IPS-NIHi7 (cell line): ENCODE measurements at regions not wholly inside any gene's neighbourhood (a gene's known extent, or its start where the extent isn't known, plus 50 kb on each side); places are given as distances from the start of the nearest gene placed in this dataset.
"Not testable (repeated sequence)": the region's sequence is repeated elsewhere in the genome, so short reads cannot be mapped to it uniquely, and the experiment has no call there.

Source experiments
- DNase-seq: peaks from one replicate; pipeline ENCODE4 v3.0.0; 2012; ENCODE audit warnings: mixed read lengths; ENCODE audit errors: extremely low spot score

GRCh38 chr4:126338548-126338947, 1023.8 kb downstream of the FAT4 start:
- no peak for DNase-seq

- no peak for DNase-seq
These were observed 1027.2 kb downstream of the FAT4 start for GRCh38 chr4:126341927-126342326.

GRCh38 chr4:126344472-126344871, 1029.7 kb downstream of the FAT4 start:
- DNase-seq = no peak

GRCh38 chr4:126346654-126347053, 1031.9 kb downstream of the FAT4 start:
- DNase-seq = no peak

- DNase-seq = no peak
These were observed 1040.0 kb downstream of the FAT4 start for GRCh38 chr4:126354784-126355183.

- DNase-seq = no peak
These were observed 1043.3 kb downstream of the FAT4 start for GRCh38 chr4:126358041-126358440.

GRCh38 chr4:126361287-126361686, 1046.5 kb downstream of the FAT4 start:
- DNase-seq = peak; percentile 9

- peak; percentile 8 for DNase-seq
These were observed 1049.7 kb downstream of the FAT4 start for GRCh38 chr4:126364311-126364911.

GRCh38 chr4:126369076-126369475, 1054.3 kb downstream of the FAT4 start:
- no peak for DNase-seq

GRCh38 chr4:126372634-126373033, 1057.9 kb downstream of the FAT4 start:
- no peak for DNase-seq

- no peak for DNase-seq
These were observed 1060.8 kb downstream of the FAT4 start for GRCh38 chr4:126375462-126376054.

- no peak for DNase-seq
These were observed 1071.2 kb downstream of the FAT4 start for GRCh38 chr4:126385954-126386353.

- DNase-seq = no peak
These were observed 1071.8 kb downstream of the FAT4 start for GRCh38 chr4:126386512-126386911.

GRCh38 chr4:126395664-126396063, 1080.9 kb downstream of the FAT4 start:
- no peak for DNase-seq

- DNase-seq = no peak
These were observed 1081.4 kb downstream of the FAT4 start for GRCh38 chr4:126396121-126396520.

- DNase-seq = peak; percentile 7
These were observed 1081.9 kb downstream of the FAT4 start for GRCh38 chr4:126396703-126397102.

GRCh38 chr4:126404549-126404948, 1089.8 kb downstream of the FAT4 start:
- DNase-seq = no peak

- peak; percentile 41 for DNase-seq
These were observed 1090.7 kb downstream of the FAT4 start for GRCh38 chr4:126405369-126405982.

- no peak for DNase-seq
These were observed 1095.0 kb downstream of the FAT4 start for GRCh38 chr4:126409746-126410145.

- no peak for DNase-seq
These were observed 1096.3 kb downstream of the FAT4 start for GRCh38 chr4:126411047-126411446.

- not testable (repeated sequence) for DNase-seq
These were observed 1097.6 kb downstream of the FAT4 start for GRCh38 chr4:126412310-126412709.

GRCh38 chr4:126414741-126415140, 1100.0 kb downstream of the FAT4 start:
- DNase-seq = no peak

- no peak for DNase-seq
These were observed 1104.5 kb downstream of the FAT4 start for GRCh38 chr4:126419266-126419665.
